Nephron progenitor cell (in vitro differentiated cells): ENCODE measurements at regions not wholly inside any gene's neighbourhood (a gene's known extent, or its start where the extent isn't known, plus 50 kb on each side); places are given as distances from the start of the nearest gene placed in this dataset.

ENCODE experiments used
- DNase-seq: peaks from one replicate; pipeline ENCODE4 v3.0.0; 2021
- H3K27ac Mint-ChIP-seq: 2 replicates; pipeline ENCODE4 v1.8.0; 2021; ENCODE audit warnings: mild to moderate bottlenecking, moderate library complexity, mixed read lengths
- H3K27me3 Mint-ChIP-seq: 2 replicates; pipeline ENCODE4 v1.8.0; 2021; ENCODE audit warnings: mild to moderate bottlenecking, low read depth, mixed read lengths; ENCODE audit not compliant: poor library complexity
- H3K36me3 Mint-ChIP-seq: 2 replicates; pipeline ENCODE4 v1.8.0; 2021; ENCODE audit warnings: low read depth, mixed read lengths
- H3K4me1 Mint-ChIP-seq: 2 replicates; pipeline ENCODE4 v1.8.0; 2021; ENCODE audit warnings: mixed read lengths
- H3K4me3 Mint-ChIP-seq: 2 replicates; pipeline ENCODE4 v1.8.0; 2021; ENCODE audit warnings: mild to moderate bottlenecking, moderate library complexity, mixed read lengths
- H3K9me3 Mint-ChIP-seq: 2 replicates; pipeline ENCODE4 v1.8.0; 2021; ENCODE audit warnings: mild to moderate bottlenecking, moderate library complexity, mixed read lengths
- CTCF ChIP-seq: fragments of 200-600 bp; sonication (generic); IDR thresholded peaks from 2 replicates; pipeline ENCODE4 v1.5.0; 2021; ENCODE audit warnings: antibody characterized with exemption

GRCh38 chr6:90895299-90896074, 308.6 kb upstream of the MAP3K7 start:
- Mint-ChIP-seq H3K4me3 (no peak overlapping the region), H3K27ac (no peak overlapping the region), H3K36me3 (no peaks in the 10 kb centered on the region), H3K27me3 (peaks cover 13% of the 10 kb centered on the region), H3K4me1 (peaks cover 16% of the 10 kb centered on the region), H3K9me3 (no peaks in the 10 kb centered on the region)
- TF ChIP-seq CTCF, result no peak
- DNase-seq, result no peak

GRCh38 chr6:90894285-90895130, 307.6 kb upstream of the MAP3K7 start:
- TF ChIP-seq CTCF, result no peak
- no peak overlapping the region for H3K27ac Mint-ChIP-seq
- H3K36me3 Mint-ChIP-seq, result no peaks in the 10 kb centered on the region
- no peak overlapping the region for H3K4me3 Mint-ChIP-seq
- peaks cover 15% of the 10 kb centered on the region for H3K27me3 Mint-ChIP-seq
- H3K4me1 Mint-ChIP-seq, result peaks cover 10% of the 10 kb centered on the region
- no peak for DNase-seq
- no peaks in the 10 kb centered on the region for H3K9me3 Mint-ChIP-seq

- Mint-ChIP-seq H3K9me3 (no peaks in the 10 kb centered on the region), H3K27me3 (peaks cover 15% of the 10 kb centered on the region), H3K4me1 (peaks cover 8% of the 10 kb centered on the region), H3K36me3 (no peaks in the 10 kb centered on the region), H3K4me3 (no peak overlapping the region), H3K27ac (no peak overlapping the region)
- DNase-seq, result no peak
- TF ChIP-seq CTCF, result no peak
Observed at GRCh38 chr6:90893400-90893799, 306.5 kb upstream of the MAP3K7 start.

- H3K27me3 Mint-ChIP-seq, result peaks cover 15% of the 10 kb centered on the region
- no peak overlapping the region for H3K4me3 Mint-ChIP-seq
- H3K36me3 Mint-ChIP-seq, result no peaks in the 10 kb centered on the region
- H3K27ac Mint-ChIP-seq, result no peak overlapping the region
- DNase-seq, result no peak
- no peaks in the 10 kb centered on the region for H3K9me3 Mint-ChIP-seq
- TF ChIP-seq CTCF, result no peak
- H3K4me1 Mint-ChIP-seq, result peaks cover 8% of the 10 kb centered on the region
Observed at GRCh38 chr6:90892271-90892670, 305.4 kb upstream of the MAP3K7 start.

GRCh38 chr6:90891355-90891754, 304.5 kb upstream of the MAP3K7 start:
- TF ChIP-seq CTCF, result no peak
- no peak overlapping the region for H3K4me3 Mint-ChIP-seq
- peaks cover 8% of the 10 kb centered on the region for H3K4me1 Mint-ChIP-seq
- H3K9me3 Mint-ChIP-seq, result no peaks in the 10 kb centered on the region
- H3K27me3 Mint-ChIP-seq, result peaks cover 15% of the 10 kb centered on the region
- H3K27ac Mint-ChIP-seq, result no peak overlapping the region
- DNase-seq, result no peak
- H3K36me3 Mint-ChIP-seq, result no peaks in the 10 kb centered on the region
